ENCODE measurements at regions not wholly inside any gene's neighbourhood (a gene's known extent, or its start where the extent isn't known, plus 50 kb on each side); places are given as distances from the start of the nearest gene placed in this dataset.

GRCh38 chr16:85210423-85211169, 98.3 kb upstream of the CIBAR2 start:
- no peak overlapping the region for H3K4me3 ChIP-seq (ENCODE audit: low read depth, poor library complexity, severe bottlenecking)
- no peak for TF ChIP-seq CTCF (IDR thresholded peaks at IDR 0.05)
- TF ChIP-seq POLR2A (IDR thresholded peaks at IDR 0.05), result no peak
- DNase-seq (ENCODE audit: low spot score in 2 of 2), result no peak
- intact Hi-C loops (cut with DNase I; ENCODE audit: low total_unique reads), result no loop called here
- 73% methylated on average over 8 of the region's 8 CpGs for WGBS, 2 donors

GRCh38 chr16:85211271-85211801, 99.1 kb upstream of the CIBAR2 start:
- TF ChIP-seq POLR2A (IDR thresholded peaks at IDR 0.05), result no peak
- TF ChIP-seq CTCF (IDR thresholded peaks at IDR 0.05), result no peak

GRCh38 chr16:85213926-85214675, 101.8 kb upstream of the CIBAR2 start:
- 84 to 93% methylated on average over 28 of the region's 28 CpGs for WGBS, 2 donors
- no peak overlapping the region for H3K4me3 ChIP-seq (ENCODE audit: low read depth, poor library complexity, severe bottlenecking)
- intact Hi-C loops (cut with DNase I; ENCODE audit: low total_unique reads), result no loop called here
- no peak for TF ChIP-seq POLR2A (IDR thresholded peaks at IDR 0.05)
- no peak for TF ChIP-seq CTCF (IDR thresholded peaks at IDR 0.05)
- DNase-seq (ENCODE audit: low spot score in 2 of 2), result no peak

More at GRCh38 chr16:85211271-85211801, 99.1 kb upstream of the CIBAR2 start:
- H3K4me3 ChIP-seq (ENCODE audit: low read depth, poor library complexity, severe bottlenecking), result no peak overlapping the region
- DNase-seq (ENCODE audit: low spot score in 2 of 2), result no peak
- WGBS, 2 donors, result 59 to 64% methylated on average over 17 of the region's 17 CpGs
- intact Hi-C loops (cut with DNase I; ENCODE audit: low total_unique reads), result no loop called here

GRCh38 chr16:85215478-85216118, 103.3 kb upstream of the CIBAR2 start:
- H3K4me3 ChIP-seq (ENCODE audit: low read depth, poor library complexity, severe bottlenecking), result no peak overlapping the region
- 79 to 85% methylated on average over 8 of the region's 8 CpGs for WGBS, 2 donors
- TF ChIP-seq CTCF (IDR thresholded peaks at IDR 0.05), result no peak
- TF ChIP-seq POLR2A (IDR thresholded peaks at IDR 0.05), result no peak
- intact Hi-C loops (cut with DNase I; ENCODE audit: low total_unique reads), result no loop called here
- no peak for DNase-seq (ENCODE audit: low spot score in 2 of 2)

- WGBS, 2 donors, result 88 to 91% methylated on average over 19 of the region's 19 CpGs
- no peak for DNase-seq (ENCODE audit: low spot score in 2 of 2)
- TF ChIP-seq CTCF (IDR thresholded peaks at IDR 0.05) (no peak), POLR2A (IDR thresholded peaks at IDR 0.05) (no peak)
- intact Hi-C loops (cut with DNase I; ENCODE audit: low total_unique reads), result no loop called here
- no peak overlapping the region for H3K4me3 ChIP-seq (ENCODE audit: low read depth, poor library complexity, severe bottlenecking)
Measured at GRCh38 chr16:85216522-85217375, 104.5 kb upstream of the CIBAR2 start.

Data from lower leg skin (tissue), 4 donors.